Thyroid gland (tissue), 4 donors: ENCODE measurements at regions not wholly inside any gene's neighbourhood (a gene's known extent, or its start where the extent isn't known, plus 50 kb on each side); places are given as distances from the start of the nearest gene placed in this dataset.

ENCODE experiments used
- DNase-seq, 2 donors: peaks; one replicate each; pipeline ENCODE4 v3.0.0-alpha.2; 2019
- H3K27ac ChIP-seq, 3 donors: fragments of 200-600 bp; sonication (generic); 1 replicate in 2 of 3; 2 replicates in 1 of 3; pipeline ENCODE4 v1.5.1; 2016 to 2019; ENCODE audit warnings: mild to moderate bottlenecking in 1 of 3, moderate library complexity in 1 of 3
- H3K27me3 ChIP-seq: fragments of 200-600 bp; sonication (generic); one replicate; pipeline ENCODE4 v1.5.1; 2019
- H3K36me3 ChIP-seq, 2 donors: fragments of 200-600 bp; sonication (generic); one replicate each; pipeline ENCODE4 v1.5.1; 2016 to 2019
- H3K4me1 ChIP-seq, 2 donors: fragments of 200-600 bp; sonication (generic); one replicate each; pipeline ENCODE4 v1.5.1; 2017 to 2019
- H3K4me3 ChIP-seq, 3 donors: fragments of 200-600 bp; sonication (generic); replicated peaks in 1 of 3; 1 replicate in 2 of 3; 2 replicates in 1 of 3; pipeline ENCODE4 v1.5.1; 2016; ENCODE audit warnings: mild to moderate bottlenecking in 1 of 3
- H3K9me3 ChIP-seq: fragments of 200-600 bp; sonication (generic); one replicate; pipeline ENCODE4 v1.5.1; 2017
- CTCF ChIP-seq, 6 experiments: fragments of 200-600 bp in 3 of 6; fragments of 450-650 bp in 3 of 6; sonication (generic) in 3 of 6; IDR thresholded peaks; one replicate each; pipeline ENCODE4 v1.5.1; 2016 to 2019; ENCODE audit warnings: antibody characterized with exemption in 6 of 6, mild to moderate bottlenecking in 2 of 6, inconsistent platforms in 1 of 6, moderate library complexity in 1 of 6
- POLR2A ChIP-seq, 2 donors: fragments of 450-650 bp; IDR thresholded peaks; one replicate each; pipeline ENCODE4 v1.6.1; 2017; ENCODE audit warnings: antibody characterized with exemption in 2 of 2, mild to moderate bottlenecking in 2 of 2, moderate library complexity in 1 of 2
- WGBS, 2 donors: methylation state at CpG; one replicate each; pipeline ENCODE4 v1.1.5; 2017; 5-methylcytosine and 5-hydroxymethylcytosine counted together
- intact Hi-C: fragments of 100-400 bp; cut with DNase I; formaldehyde crosslinking; loops from one replicate; pipeline ENCODE4 v1.15.1; 2023

- no peak for TF ChIP-seq CTCF (IDR thresholded peaks at IDR 0.05)
- no peak for TF ChIP-seq POLR2A (IDR thresholded peaks at IDR 0.05)
- H3K4me3 ChIP-seq, result no peak overlapping the region
- no peaks in the 10 kb centered on the region for H3K4me1 ChIP-seq
- H3K36me3 ChIP-seq, result no peaks in the 10 kb centered on the region
- DNase-seq, result no peak
- H3K27ac ChIP-seq, result no peak overlapping the region
- intact Hi-C loops, result no loop called here
- H3K9me3 ChIP-seq, result no peaks in the 10 kb centered on the region
- H3K27me3 ChIP-seq, result no peaks in the 10 kb centered on the region
Measured at GRCh38 chr2:163255086-163255485, 416.5 kb upstream of the KCNH7 start.

DNA sequence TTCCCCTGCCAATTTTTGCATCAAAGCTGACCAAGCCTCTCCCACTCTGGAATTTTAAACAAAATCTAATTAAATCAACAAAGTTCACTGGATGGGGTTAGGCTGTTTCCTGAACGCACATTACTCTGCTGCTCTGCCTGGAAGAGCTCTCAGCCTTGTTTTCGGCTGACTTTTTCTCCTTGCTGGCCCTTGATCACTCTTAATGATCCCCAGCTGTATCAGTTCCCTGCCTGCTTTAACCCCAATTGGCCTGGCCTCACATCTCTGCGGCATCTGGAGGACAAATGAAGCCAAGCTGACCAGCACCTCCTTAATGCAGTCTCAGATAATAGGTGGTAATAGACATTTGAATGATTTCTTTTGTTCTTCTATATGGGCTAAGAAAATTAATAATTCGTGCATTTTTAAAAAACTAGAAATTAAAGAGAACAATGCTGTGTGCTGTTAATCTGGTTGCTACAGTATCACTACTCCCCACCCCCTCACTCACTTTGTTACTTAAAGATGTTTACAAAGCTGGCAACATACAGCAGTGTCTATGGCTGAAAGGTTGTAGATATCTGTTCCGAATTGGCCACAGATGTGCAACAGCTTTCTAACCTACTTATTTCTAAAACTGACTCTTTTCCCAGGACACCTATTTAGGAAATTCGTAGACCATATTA lies 415.2 kb upstream of the KCNH7 start:
- Histone ChIP-seq H3K27me3 (no peaks in the 10 kb centered on the region), H3K27ac (no peak overlapping the region), H3K4me1 (no peaks in the 10 kb centered on the region), H3K9me3 (no peaks in the 10 kb centered on the region), H3K36me3 (no peaks in the 10 kb centered on the region), H3K4me3 (no peak overlapping the region)
- TF ChIP-seq CTCF (IDR thresholded peaks at IDR 0.05) (no peak), POLR2A (IDR thresholded peaks at IDR 0.05) (no peak)
- DNase-seq, result no peak
- 55 to 69% methylated on average over 6 of the region's 6 CpGs for WGBS, 2 donors
- intact Hi-C loops, result no loop called here

GRCh38 chr2:163252199-163252598 lies 413.6 kb upstream of the KCNH7 start:
- 82 to 86% methylated on average over 3 of the region's 3 CpGs for WGBS, 2 donors
- Histone ChIP-seq H3K4me3 (no peak overlapping the region), H3K9me3 (no peaks in the 10 kb centered on the region), H3K27ac (no peak overlapping the region), H3K36me3 (no peaks in the 10 kb centered on the region), H3K4me1 (peaks cover 3 to 11% of the 10 kb centered on the region in 2 donors), H3K27me3 (no peaks in the 10 kb centered on the region)
- intact Hi-C loops, result no loop called here
- TF ChIP-seq POLR2A (IDR thresholded peaks at IDR 0.05), result no peak
- DNase-seq, result no peak

GRCh38 chr2:163248376-163249253 lies 410.0 kb upstream of the KCNH7 start:
- 53 to 65% methylated on average over 5 of the region's 5 CpGs for WGBS, 2 donors
- intact Hi-C loops, result no loop called here
- TF ChIP-seq POLR2A (IDR thresholded peaks at IDR 0.05) (no peak), CTCF (IDR thresholded peaks at IDR 0.05) (no peak)
- H3K27me3 ChIP-seq, result no peaks in the 10 kb centered on the region
- no peak overlapping the region for H3K4me3 ChIP-seq
- no peaks in the 10 kb centered on the region for H3K9me3 ChIP-seq
- H3K4me1 ChIP-seq, result peaks cover 7 to 14% of the 10 kb centered on the region in 2 donors
- DNase-seq, result no peak
- no peaks in the 10 kb centered on the region for H3K36me3 ChIP-seq
- H3K27ac ChIP-seq, result peak overlapping the region in 1 of 3 donors; percentile 26

DNA sequence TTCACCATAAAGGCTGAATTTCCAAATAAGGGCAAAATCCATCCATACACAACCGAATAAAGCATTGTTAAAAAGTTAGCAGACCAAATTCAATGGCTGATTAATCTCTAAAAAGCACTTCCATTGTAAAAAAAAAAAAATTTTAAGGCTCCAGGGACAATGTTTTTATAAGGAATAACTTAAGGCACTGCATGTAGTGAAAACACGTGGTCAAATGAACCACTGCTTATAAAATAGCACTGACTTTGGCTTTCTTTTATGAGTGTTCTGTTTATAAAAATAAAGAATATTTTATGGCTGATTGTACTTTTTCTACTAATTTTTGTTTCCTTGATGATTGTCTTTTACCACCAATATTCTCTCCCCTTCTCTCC lies 409.3 kb upstream of the KCNH7 start:
- no peak for DNase-seq
- 21% methylated on average over 2 of the region's 2 CpGs for WGBS, 2 donors
- H3K36me3 ChIP-seq, result no peaks in the 10 kb centered on the region
- no peak overlapping the region for H3K4me3 ChIP-seq
- H3K9me3 ChIP-seq, result no peaks in the 10 kb centered on the region
- TF ChIP-seq POLR2A (IDR thresholded peaks at IDR 0.05) (no peak), CTCF (IDR thresholded peaks at IDR 0.05) (no peak)
- H3K4me1 ChIP-seq, result peaks cover 7 to 14% of the 10 kb centered on the region in 2 donors
- H3K27me3 ChIP-seq, result no peaks in the 10 kb centered on the region
- H3K27ac ChIP-seq, result peak overlapping the region in 1 of 3 donors; percentile 26
- intact Hi-C loops, result no loop called here
